Stomach (tissue), 8 donors: ENCODE measurements at regions not wholly inside any gene's neighbourhood (a gene's known extent, or its start where the extent isn't known, plus 50 kb on each side); places are given as distances from the start of the nearest gene placed in this dataset.

Source experiments
- DNase-seq, 2 donors: peaks; one replicate each; pipeline versions ENCODE4 v3.0.0 to v3.0.0-alpha.2; 2013 to 2019
- H3K27ac ChIP-seq, 5 donors: fragments of 200-600 bp in 4 of 5; sonication (generic) in 4 of 5; one replicate each; pipeline ENCODE4 v1.5.1; 2013 to 2019; ENCODE audit warnings: mild to moderate bottlenecking in 1 of 5, moderate library complexity in 1 of 5
- H3K27me3 ChIP-seq, 3 donors: fragments of 200-600 bp; sonication (generic); one replicate each; pipeline ENCODE4 v1.5.1; 2017 to 2019; ENCODE audit warnings: mixed run types in 1 of 3
- H3K36me3 ChIP-seq, 4 donors: fragments of 200-600 bp; sonication (generic); 1 replicate in 3 of 4; 2 replicates in 1 of 4; pipeline ENCODE4 v1.5.1; 2016 to 2019
- H3K4me1 ChIP-seq, 4 donors: fragments of 200-600 bp; sonication (generic); one replicate each; pipeline ENCODE4 v1.5.1; 2016 to 2019
- H3K4me3 ChIP-seq, 4 donors: fragments of 200-600 bp; sonication (generic) in 3 of 4; one replicate each; pipeline ENCODE4 v1.5.1; 2016 to 2019; ENCODE audit warnings: mild to moderate bottlenecking in 1 of 4
- H3K9me3 ChIP-seq, 4 donors: fragments of 200-600 bp; sonication (generic); one replicate each; pipeline ENCODE4 v1.5.1; 2016 to 2019
- EP300 ChIP-seq: sonication (generic); formaldehyde crosslinking; IDR thresholded peaks from one replicate; pipeline ENCODE4 v1.6.1; 2017; ENCODE audit warnings: antibody characterized with exemption
- POLR2A ChIP-seq, 4 donors: fragments of 450-650 bp; IDR thresholded peaks; one replicate each; pipeline ENCODE4 v1.6.1; 2016; ENCODE audit warnings: antibody characterized with exemption in 4 of 4, control low read depth in 2 of 4, mild to moderate bottlenecking in 1 of 4, moderate library complexity in 1 of 4
- POLR2AphosphoS5 ChIP-seq, 3 donors: sonication (generic); formaldehyde crosslinking; IDR thresholded peaks; one replicate each; pipeline ENCODE4 v1.6.1; 2016; ENCODE audit warnings: antibody characterized with exemption in 3 of 3
- WGBS, 5 donors: extraction: QIAGEN DNeasy Blood & Tissue Kit in 3 of 5; methylation state at CpG; one replicate each; pipeline versions ENCODE4 v1.1.5 to v1.1.7; 2013 to 2018; 5-methylcytosine and 5-hydroxymethylcytosine counted together
- intact Hi-C: fragments of 100-400 bp; cut with DNase I; formaldehyde crosslinking; loops from one replicate; pipeline ENCODE4 v1.15.1; 2023; ENCODE audit warnings: low total_unique reads
- TF ChIP-seq, protein P1 (sequence below), 7 experiments: fragments of 450-650 bp in 4 of 7; fragments of 200-600 bp in 3 of 7; sonication (generic) in 3 of 7; IDR thresholded peaks; one replicate each; pipeline ENCODE4 v1.5.1; 2016 to 2019; ENCODE audit warnings: antibody characterized with exemption in 7 of 7, control low read depth in 2 of 7, mild to moderate bottlenecking in 1 of 7
- donor health status: healthy with polysubstance abuse.
- donor health status: Bipolar disorder and iron deficiency.
- donor health status: healthy.

DNA sequence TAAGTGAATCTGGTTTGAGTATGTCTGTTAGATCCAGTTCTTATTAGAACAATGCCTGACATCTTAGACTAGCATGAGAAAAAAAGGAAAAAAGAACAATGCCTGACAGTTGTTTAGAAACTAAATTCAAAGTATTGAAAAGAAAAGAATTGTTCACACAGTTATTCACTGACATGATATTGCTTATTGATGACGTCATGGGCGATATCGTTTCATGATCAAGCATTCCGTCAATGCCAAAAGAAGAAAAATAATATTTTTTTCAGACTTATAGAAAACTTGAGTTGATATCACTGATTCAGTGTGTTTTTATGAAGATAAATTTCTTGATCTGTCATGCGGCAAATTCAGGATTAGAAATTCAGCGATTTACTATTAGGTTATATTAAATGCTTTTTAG, 196.5 kb upstream of the AGR3 start:
- DNase-seq, result no peak
- no peaks in the 10 kb centered on the region for H3K27me3 ChIP-seq
- no peak overlapping the region for H3K27ac ChIP-seq
- no peaks in the 10 kb centered on the region for H3K4me1 ChIP-seq
- 90 to 95% (median 92%) methylated on average over 6 of the region's 6 CpGs for WGBS, 5 donors
- H3K4me3 ChIP-seq, result no peak overlapping the region
- no peaks in the 10 kb centered on the region for H3K9me3 ChIP-seq
- TF ChIP-seq EP300 (no peak), POLR2AphosphoS5 (IDR thresholded peaks at IDR 0.05) (no peak), POLR2A (IDR thresholded peaks at IDR 0.05) (no peak)
- TF ChIP-seq, protein P1, sequence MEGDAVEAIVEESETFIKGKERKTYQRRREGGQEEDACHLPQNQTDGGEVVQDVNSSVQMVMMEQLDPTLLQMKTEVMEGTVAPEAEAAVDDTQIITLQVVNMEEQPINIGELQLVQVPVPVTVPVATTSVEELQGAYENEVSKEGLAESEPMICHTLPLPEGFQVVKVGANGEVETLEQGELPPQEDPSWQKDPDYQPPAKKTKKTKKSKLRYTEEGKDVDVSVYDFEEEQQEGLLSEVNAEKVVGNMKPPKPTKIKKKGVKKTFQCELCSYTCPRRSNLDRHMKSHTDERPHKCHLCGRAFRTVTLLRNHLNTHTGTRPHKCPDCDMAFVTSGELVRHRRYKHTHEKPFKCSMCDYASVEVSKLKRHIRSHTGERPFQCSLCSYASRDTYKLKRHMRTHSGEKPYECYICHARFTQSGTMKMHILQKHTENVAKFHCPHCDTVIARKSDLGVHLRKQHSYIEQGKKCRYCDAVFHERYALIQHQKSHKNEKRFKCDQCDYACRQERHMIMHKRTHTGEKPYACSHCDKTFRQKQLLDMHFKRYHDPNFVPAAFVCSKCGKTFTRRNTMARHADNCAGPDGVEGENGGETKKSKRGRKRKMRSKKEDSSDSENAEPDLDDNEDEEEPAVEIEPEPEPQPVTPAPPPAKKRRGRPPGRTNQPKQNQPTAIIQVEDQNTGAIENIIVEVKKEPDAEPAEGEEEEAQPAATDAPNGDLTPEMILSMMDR (IDR thresholded peaks at IDR 0.05), result no peak
- intact Hi-C loops, result no loop called here
- H3K36me3 ChIP-seq, result no peaks in the 10 kb centered on the region

DNA sequence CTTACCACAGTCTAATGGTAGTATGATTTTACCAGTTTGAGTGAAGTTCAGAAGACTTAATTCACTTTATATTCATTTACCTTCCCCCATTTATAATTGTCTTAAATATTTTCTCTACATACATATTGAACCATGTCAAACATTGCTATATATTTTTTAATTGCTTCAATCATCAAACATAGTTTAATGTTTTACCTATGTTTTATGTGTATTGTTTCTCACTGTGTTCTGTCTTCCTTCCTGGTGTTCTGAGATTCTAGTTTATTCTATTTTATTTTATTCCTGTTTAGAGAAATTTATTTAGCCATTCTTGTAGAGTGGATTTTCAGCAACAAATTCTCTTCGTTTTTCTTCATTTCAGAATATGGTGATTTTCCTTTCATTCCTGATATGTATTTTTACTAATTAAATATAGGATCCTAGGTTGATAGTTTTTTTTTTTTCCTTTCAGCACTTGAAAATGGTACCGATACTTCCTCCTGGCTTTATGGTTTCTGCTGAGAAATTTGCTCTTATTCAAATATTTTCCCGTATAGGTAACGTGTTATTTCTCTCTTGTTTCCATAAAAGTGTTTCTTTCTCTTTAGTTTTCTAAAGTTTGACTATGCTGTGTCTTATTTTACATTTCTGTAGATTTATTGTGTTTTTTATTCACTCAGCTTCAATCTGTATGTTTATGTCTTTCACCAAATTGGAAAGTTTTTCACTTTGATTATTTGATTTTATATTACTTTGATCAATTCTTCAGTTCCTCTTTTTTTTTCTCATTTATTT, 201.8 kb upstream of the AGR3 start:
- DNase-seq, result no peak
- TF ChIP-seq, protein P1 (IDR thresholded peaks at IDR 0.05), result no peak
- TF ChIP-seq POLR2AphosphoS5 (IDR thresholded peaks at IDR 0.05), result no peak
- TF ChIP-seq EP300, result no peak
- TF ChIP-seq POLR2A (IDR thresholded peaks at IDR 0.05), result no peak
- Histone ChIP-seq H3K4me3 (no peak overlapping the region), H3K36me3 (no peaks in the 10 kb centered on the region), H3K27ac (no peak overlapping the region), H3K27me3 (no peaks in the 10 kb centered on the region), H3K4me1 (no peaks in the 10 kb centered on the region), H3K9me3 (no peaks in the 10 kb centered on the region)
- intact Hi-C loops, result no loop called here
- WGBS, 5 donors, result 96 to 98% (median 97%) methylated on average over 4 of the region's 4 CpGs

DNA sequence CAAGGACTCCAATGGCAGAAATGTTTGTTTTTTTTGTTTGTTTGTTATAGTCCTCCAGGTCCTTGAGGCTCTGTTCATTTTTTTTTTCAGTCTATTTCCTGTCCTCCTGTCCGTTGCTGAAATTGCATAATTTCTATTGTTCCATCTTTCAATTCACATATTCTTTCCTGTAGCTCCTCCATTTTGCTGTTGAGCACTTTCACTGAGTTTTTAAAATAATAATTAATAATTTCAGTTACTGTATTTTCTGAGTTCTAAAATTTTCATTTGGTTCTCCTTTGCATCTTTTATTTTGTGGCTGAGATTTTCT, 202.3 kb upstream of the AGR3 start:
- H3K27ac ChIP-seq, result no peak overlapping the region
- no peaks in the 10 kb centered on the region for H3K27me3 ChIP-seq
- WGBS, 5 donors, result 73 to 93% (median 78%) methylated on average over 1 of the region's 1 CpG
- DNase-seq, result no peak
- no peak for TF ChIP-seq POLR2A (IDR thresholded peaks at IDR 0.05)
- no peak for TF ChIP-seq POLR2AphosphoS5 (IDR thresholded peaks at IDR 0.05)
- TF ChIP-seq, protein P1 (IDR thresholded peaks at IDR 0.05), result no peak
- TF ChIP-seq EP300, result no peak
- intact Hi-C loops, result no loop called here
- no peak overlapping the region for H3K4me3 ChIP-seq
- H3K4me1 ChIP-seq, result no peaks in the 10 kb centered on the region
- no peaks in the 10 kb centered on the region for H3K9me3 ChIP-seq
- no peaks in the 10 kb centered on the region for H3K36me3 ChIP-seq

DNA sequence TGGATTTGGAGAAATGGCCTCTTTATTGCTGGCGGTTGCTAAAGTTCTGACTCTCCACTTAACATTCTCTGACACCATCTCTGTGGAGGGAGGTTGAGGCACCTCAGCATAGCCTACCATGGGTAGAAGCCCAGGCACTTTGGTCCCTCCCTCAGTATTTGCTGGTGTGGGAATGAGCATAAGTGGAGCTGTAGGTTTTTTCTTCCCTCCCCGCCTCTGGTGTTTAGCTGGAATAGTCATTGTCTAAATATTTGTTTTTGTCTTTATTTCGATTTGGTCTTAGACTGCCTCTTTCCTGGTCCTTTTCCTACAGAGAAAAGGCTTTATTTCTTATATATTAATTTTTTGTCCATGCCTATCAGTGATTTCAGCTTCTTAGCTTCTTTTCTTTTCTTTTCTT, 203.4 kb upstream of the AGR3 start:
- no peak overlapping the region for H3K4me3 ChIP-seq
- DNase-seq, result no peak
- intact Hi-C loops, result no loop called here
- H3K36me3 ChIP-seq, result no peaks in the 10 kb centered on the region
- 56 to 72% (median 67%) methylated on average over 3 of the region's 3 CpGs for WGBS, 5 donors
- no peaks in the 10 kb centered on the region for H3K9me3 ChIP-seq
- H3K27ac ChIP-seq, result no peak overlapping the region
- no peaks in the 10 kb centered on the region for H3K27me3 ChIP-seq
- no peak for TF ChIP-seq POLR2A (IDR thresholded peaks at IDR 0.05)
- TF ChIP-seq POLR2AphosphoS5 (IDR thresholded peaks at IDR 0.05), result no peak
- TF ChIP-seq, protein P1 (IDR thresholded peaks at IDR 0.05), result no peak
- no peak for TF ChIP-seq EP300
- no peaks in the 10 kb centered on the region for H3K4me1 ChIP-seq
